GM13977 (cell line): ENCODE measurements at regions not wholly inside any gene's neighbourhood (a gene's known extent, or its start where the extent isn't known, plus 50 kb on each side); places are given as distances from the start of the nearest gene placed in this dataset.

Experiments used
- DNase-seq: peaks from one replicate; pipeline ENCODE4 v3.0.0; 2012; ENCODE audit warnings: low spot score
- CTCF ChIP-seq: IDR thresholded peaks from 2 replicates; pipeline ENCODE4 v1.5.1; 2012; ENCODE audit warnings: mild to moderate bottlenecking, control low read depth; ENCODE audit not compliant: insufficient read depth; ENCODE audit errors: extremely low read depth, missing control alignments
- in situ Hi-C: fragments of 300-500 bp; cut with MboI; formaldehyde crosslinking; loops from one replicate; pipeline ENCODE4 v1.12.0; 2022; ENCODE audit warnings: low sequenced_read_pairs, low pct_unique_long_range_greater_than_20kb, mixed read lengths, inconsistent platforms; ENCODE audit not compliant: unreplicated experiment

GRCh38 chr3:89762405-89762804, 655.0 kb downstream of the EPHA3 start:
- no peak for TF ChIP-seq CTCF
- no peak for DNase-seq
- in situ Hi-C loops, result no loop called here

GRCh38 chr3:89783341-89783927, 676.0 kb downstream of the EPHA3 start:
- in situ Hi-C loops, result no loop called here
- no peak for TF ChIP-seq CTCF
- DNase-seq, result no peak

GRCh38 chr3:89787485-89787884, 680.1 kb downstream of the EPHA3 start:
- TF ChIP-seq CTCF, result no peak
- in situ Hi-C loops, result no loop called here
- no peak for DNase-seq

DNA sequence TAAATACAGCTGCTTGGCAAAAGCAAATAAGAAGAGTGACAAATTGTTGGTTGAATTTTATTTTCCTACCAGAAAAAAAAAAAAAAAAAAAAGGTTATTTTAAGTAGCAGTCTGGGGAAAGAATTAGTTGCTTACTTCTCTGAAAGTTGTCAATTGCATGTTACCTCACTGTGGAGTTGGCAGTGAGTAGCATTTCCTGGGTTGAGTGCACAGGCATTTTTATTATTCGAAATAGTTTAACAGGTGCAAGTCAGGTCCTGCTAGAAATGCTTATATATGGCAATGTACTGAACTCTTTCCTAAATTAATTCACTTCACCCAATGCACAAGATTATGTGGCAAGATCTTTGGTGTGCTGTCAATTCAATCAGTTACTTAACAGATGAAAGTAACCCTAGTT, 680.6 kb downstream of the EPHA3 start:
- no peak for TF ChIP-seq CTCF
- in situ Hi-C loops, result no loop called here
- no peak for DNase-seq

DNA sequence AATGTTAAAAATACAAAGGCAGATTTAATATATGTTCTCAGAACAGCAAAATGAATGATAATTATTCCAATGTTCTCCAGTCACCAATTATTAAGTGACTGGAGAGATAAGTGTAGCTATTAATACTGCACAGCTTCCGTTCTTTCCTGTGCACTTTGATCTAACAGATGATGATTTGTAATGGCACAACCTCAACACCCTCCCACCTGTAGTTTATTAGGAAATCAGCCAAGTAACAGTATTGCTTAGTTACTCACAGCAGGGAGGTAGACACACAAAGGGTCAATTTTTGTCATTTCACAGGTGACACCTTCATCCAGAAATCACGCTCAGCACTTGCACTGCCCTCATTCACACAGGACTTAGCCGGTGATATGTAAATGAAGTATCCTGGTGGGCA, 688.1 kb downstream of the EPHA3 start:
- DNase-seq, result no peak
- in situ Hi-C loops, result no loop called here
- TF ChIP-seq CTCF, result no peak

DNA sequence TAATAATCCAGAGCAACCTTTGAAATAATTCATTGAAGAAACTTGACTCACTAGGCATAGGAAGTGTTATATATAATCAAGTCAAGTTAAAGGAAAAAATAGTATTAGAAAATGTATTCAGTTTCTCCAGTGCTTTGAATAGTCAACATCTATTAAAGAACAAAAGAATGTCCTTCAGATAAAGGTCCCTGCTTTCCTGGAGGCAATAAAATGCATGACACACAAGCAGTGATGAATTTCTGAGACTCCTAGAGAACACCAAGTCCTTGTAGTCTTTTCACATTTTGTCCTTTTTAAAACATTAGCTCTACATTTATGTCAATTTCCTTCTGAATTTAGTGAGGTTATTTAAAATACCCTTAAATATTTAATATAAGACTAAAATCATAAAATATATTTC, 695.5 kb downstream of the EPHA3 start:
- in situ Hi-C loops, result no loop called here
- no peak for TF ChIP-seq CTCF
- DNase-seq, result no peak

DNA sequence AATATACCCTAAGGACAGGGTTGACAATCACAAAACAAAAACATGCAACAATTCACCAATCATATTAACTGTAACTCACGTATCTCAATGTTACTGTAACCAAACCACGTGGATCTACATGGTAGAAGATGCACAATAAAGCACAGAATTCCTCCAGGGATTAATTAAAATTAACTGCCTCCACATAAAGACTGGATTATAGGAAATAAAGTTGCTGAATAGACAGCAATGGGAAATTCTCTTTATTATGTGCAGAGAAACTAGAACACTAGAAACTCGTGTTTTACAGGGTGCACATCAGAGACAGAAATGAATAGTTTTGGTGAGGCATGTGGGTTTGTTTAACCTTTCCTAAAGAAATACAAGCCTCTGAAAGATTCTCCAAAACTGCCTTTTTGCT, 696.3 kb downstream of the EPHA3 start:
- TF ChIP-seq CTCF, result no peak
- no peak for DNase-seq
- in situ Hi-C loops, result no loop called here
